ENCODE measurements at regions not wholly inside any gene's neighbourhood (a gene's known extent, or its start where the extent isn't known, plus 50 kb on each side); places are given as distances from the start of the nearest gene placed in this dataset.

GRCh38 chr9:87286506-87286905 lies 211.2 kb upstream of the DAPK1 start:
- H3K4me3 ChIP-seq (ENCODE audit: low read depth, low read length, poor library complexity, severe bottlenecking), result no peak overlapping the region
- TF ChIP-seq CTCF (conservative IDR thresholded peaks at IDR 0.05; ENCODE audit: low read length) (no peak), EZH2phosphoT487 (IDR thresholded peaks at IDR 0.05; ENCODE audit: borderline replicate concordance, low read depth, low read length) (no peak)
- no peak overlapping the region for H2AFZ ChIP-seq (ENCODE audit: low read length)
- DNase-seq (ENCODE audit: low spot score), result no peak
- no peaks in the 10 kb centered on the region for H3K9me2 ChIP-seq (ENCODE audit: insufficient read depth, low read length)
- no peaks in the 10 kb centered on the region for H4K20me1 ChIP-seq (ENCODE audit: insufficient read depth, low read length)
- BruUV-seq (replicated peaks), result no TSS peak
- H3K9me3 ChIP-seq (ENCODE audit: low read length), result no peaks in the 10 kb centered on the region
- H3K4me2 ChIP-seq (ENCODE audit: low read length), result no peak overlapping the region
- CTCF ChIA-PET (ENCODE audit: unreplicated experiment), result no interaction called here
- POLR2A ChIA-PET, result no interaction called here
- no peaks in the 10 kb centered on the region for H3K4me1 ChIP-seq (ENCODE audit: insufficient read depth, low read length, poor library complexity, severe bottlenecking)
- no peaks in the 10 kb centered on the region for H3K79me2 ChIP-seq (ENCODE audit: insufficient read depth, low read depth, low read length)
- H3K36me3 ChIP-seq (ENCODE audit: insufficient read depth, low read length), result no peaks in the 10 kb centered on the region
- H3K27ac ChIP-seq (ENCODE audit: low read depth, low read length, poor library complexity, severe bottlenecking), result no peak overlapping the region
- intact Hi-C loops (cut with micrococcal nuclease; ENCODE audit: unreplicated experiment), result no loop called here

GRCh38 chr9:87290241-87291052 lies 207.2 kb upstream of the DAPK1 start:
- no peak overlapping the region for H3K27ac ChIP-seq (ENCODE audit: low read depth, low read length, poor library complexity, severe bottlenecking)
- H3K4me3 ChIP-seq (ENCODE audit: low read depth, low read length, poor library complexity, severe bottlenecking), result no peak overlapping the region
- no peak overlapping the region for H2AFZ ChIP-seq (ENCODE audit: low read length)
- intact Hi-C loops (cut with micrococcal nuclease; ENCODE audit: unreplicated experiment), result no loop called here
- no peaks in the 10 kb centered on the region for H3K79me2 ChIP-seq (ENCODE audit: insufficient read depth, low read depth, low read length)
- no peak for DNase-seq (ENCODE audit: low spot score)
- no peak overlapping the region for H3K4me2 ChIP-seq (ENCODE audit: low read length)
- H3K36me3 ChIP-seq (ENCODE audit: insufficient read depth, low read length), result no peaks in the 10 kb centered on the region
- ChIA-PET CTCF (ENCODE audit: unreplicated experiment) (no interaction called here), POLR2A (no interaction called here)
- BruUV-seq (replicated peaks), result no TSS peak
- TF ChIP-seq EZH2phosphoT487 (IDR thresholded peaks at IDR 0.05; ENCODE audit: borderline replicate concordance, low read depth, low read length), result no peak
- no peak for TF ChIP-seq CTCF (conservative IDR thresholded peaks at IDR 0.05; ENCODE audit: low read length)
- no peaks in the 10 kb centered on the region for H3K9me3 ChIP-seq (ENCODE audit: low read length)
- H3K9me2 ChIP-seq (ENCODE audit: insufficient read depth, low read length), result no peaks in the 10 kb centered on the region
- H3K4me1 ChIP-seq (ENCODE audit: insufficient read depth, low read length, poor library complexity, severe bottlenecking), result no peaks in the 10 kb centered on the region
- no peaks in the 10 kb centered on the region for H4K20me1 ChIP-seq (ENCODE audit: insufficient read depth, low read length)

GRCh38 chr9:87292449-87293191 lies 205.0 kb upstream of the DAPK1 start:
- no TSS peak for BruUV-seq (replicated peaks)
- CTCF ChIA-PET (ENCODE audit: unreplicated experiment), result no interaction called here
- Histone ChIP-seq H3K27ac (ENCODE audit: low read depth, low read length, poor library complexity, severe bottlenecking) (no peak overlapping the region), H3K36me3 (ENCODE audit: insufficient read depth, low read length) (no peaks in the 10 kb centered on the region), H3K4me1 (ENCODE audit: insufficient read depth, low read length, poor library complexity, severe bottlenecking) (no peaks in the 10 kb centered on the region), H3K4me3 (ENCODE audit: low read depth, low read length, poor library complexity, severe bottlenecking) (no peak overlapping the region), H2AFZ (ENCODE audit: low read length) (no peak overlapping the region), H3K9me2 (ENCODE audit: insufficient read depth, low read length) (no peaks in the 10 kb centered on the region), H4K20me1 (ENCODE audit: insufficient read depth, low read length) (no peaks in the 10 kb centered on the region), H3K4me2 (ENCODE audit: low read length) (no peak overlapping the region), H3K79me2 (ENCODE audit: insufficient read depth, low read depth, low read length) (no peaks in the 10 kb centered on the region), H3K9me3 (ENCODE audit: low read length) (no peaks in the 10 kb centered on the region)
- POLR2A ChIA-PET, result no interaction called here
- TF ChIP-seq EZH2phosphoT487 (IDR thresholded peaks at IDR 0.05; ENCODE audit: borderline replicate concordance, low read depth, low read length), result no peak
- no peak for TF ChIP-seq CTCF (conservative IDR thresholded peaks at IDR 0.05; ENCODE audit: low read length)
- no peak for DNase-seq (ENCODE audit: low spot score)
- intact Hi-C loops (cut with micrococcal nuclease; ENCODE audit: unreplicated experiment), result no loop called here

Measured in OCI-LY7 (cell line).